ENCODE measurements at regions not wholly inside any gene's neighbourhood (a gene's known extent, or its start where the extent isn't known, plus 50 kb on each side); places are given as distances from the start of the nearest gene placed in this dataset.
"Not testable (repeated sequence)": the region's sequence is repeated elsewhere in the genome, so short reads cannot be mapped to it uniquely, and the experiment has no call there.

DNA sequence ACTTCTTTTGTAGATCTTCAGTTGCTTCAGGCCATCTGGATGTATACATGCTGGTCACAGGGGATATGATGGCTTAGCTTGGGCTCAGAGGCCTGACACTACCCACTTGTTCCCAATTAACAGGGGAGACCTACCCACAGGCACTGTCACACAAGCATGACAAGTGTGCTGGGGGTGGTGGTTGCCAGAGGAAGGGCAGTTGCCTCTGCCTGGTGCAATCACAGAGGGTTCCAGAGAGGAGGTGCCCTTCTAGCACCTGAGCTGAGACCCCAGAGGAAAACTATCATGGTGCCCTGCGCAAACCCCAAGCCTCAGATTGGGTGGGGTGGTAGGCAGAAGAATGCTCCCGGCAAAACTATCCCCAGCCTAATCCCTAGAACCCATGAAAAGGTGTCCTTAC is 65.6 kb upstream of the NANOS1 start:
- DNase-seq (ENCODE audit: low read depth in 1 of 2, low spot score in 1 of 2), result no peak
- Histone ChIP-seq H3K27me3 (ENCODE audit: insufficient read depth, poor library complexity, severe bottlenecking) (no peaks in the 10 kb centered on the region), H3K4me3 (replicated peaks; ENCODE audit: insufficient read depth, low read length) (no peak overlapping the region), H3K27ac (replicated peaks) (no peak overlapping the region)
- TF ChIP-seq POLR2AphosphoS5 (IDR thresholded peaks at IDR 0.05; ENCODE audit: low read depth), result no peak
- TF ChIP-seq, protein P1, sequence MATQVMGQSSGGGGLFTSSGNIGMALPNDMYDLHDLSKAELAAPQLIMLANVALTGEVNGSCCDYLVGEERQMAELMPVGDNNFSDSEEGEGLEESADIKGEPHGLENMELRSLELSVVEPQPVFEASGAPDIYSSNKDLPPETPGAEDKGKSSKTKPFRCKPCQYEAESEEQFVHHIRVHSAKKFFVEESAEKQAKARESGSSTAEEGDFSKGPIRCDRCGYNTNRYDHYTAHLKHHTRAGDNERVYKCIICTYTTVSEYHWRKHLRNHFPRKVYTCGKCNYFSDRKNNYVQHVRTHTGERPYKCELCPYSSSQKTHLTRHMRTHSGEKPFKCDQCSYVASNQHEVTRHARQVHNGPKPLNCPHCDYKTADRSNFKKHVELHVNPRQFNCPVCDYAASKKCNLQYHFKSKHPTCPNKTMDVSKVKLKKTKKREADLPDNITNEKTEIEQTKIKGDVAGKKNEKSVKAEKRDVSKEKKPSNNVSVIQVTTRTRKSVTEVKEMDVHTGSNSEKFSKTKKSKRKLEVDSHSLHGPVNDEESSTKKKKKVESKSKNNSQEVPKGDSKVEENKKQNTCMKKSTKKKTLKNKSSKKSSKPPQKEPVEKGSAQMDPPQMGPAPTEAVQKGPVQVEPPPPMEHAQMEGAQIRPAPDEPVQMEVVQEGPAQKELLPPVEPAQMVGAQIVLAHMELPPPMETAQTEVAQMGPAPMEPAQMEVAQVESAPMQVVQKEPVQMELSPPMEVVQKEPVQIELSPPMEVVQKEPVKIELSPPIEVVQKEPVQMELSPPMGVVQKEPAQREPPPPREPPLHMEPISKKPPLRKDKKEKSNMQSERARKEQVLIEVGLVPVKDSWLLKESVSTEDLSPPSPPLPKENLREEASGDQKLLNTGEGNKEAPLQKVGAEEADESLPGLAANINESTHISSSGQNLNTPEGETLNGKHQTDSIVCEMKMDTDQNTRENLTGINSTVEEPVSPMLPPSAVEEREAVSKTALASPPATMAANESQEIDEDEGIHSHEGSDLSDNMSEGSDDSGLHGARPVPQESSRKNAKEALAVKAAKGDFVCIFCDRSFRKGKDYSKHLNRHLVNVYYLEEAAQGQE (IDR thresholded peaks at IDR 0.05; ENCODE audit: insufficient replicate concordance, low read depth), result no peak
- TF ChIP-seq, protein P2, sequence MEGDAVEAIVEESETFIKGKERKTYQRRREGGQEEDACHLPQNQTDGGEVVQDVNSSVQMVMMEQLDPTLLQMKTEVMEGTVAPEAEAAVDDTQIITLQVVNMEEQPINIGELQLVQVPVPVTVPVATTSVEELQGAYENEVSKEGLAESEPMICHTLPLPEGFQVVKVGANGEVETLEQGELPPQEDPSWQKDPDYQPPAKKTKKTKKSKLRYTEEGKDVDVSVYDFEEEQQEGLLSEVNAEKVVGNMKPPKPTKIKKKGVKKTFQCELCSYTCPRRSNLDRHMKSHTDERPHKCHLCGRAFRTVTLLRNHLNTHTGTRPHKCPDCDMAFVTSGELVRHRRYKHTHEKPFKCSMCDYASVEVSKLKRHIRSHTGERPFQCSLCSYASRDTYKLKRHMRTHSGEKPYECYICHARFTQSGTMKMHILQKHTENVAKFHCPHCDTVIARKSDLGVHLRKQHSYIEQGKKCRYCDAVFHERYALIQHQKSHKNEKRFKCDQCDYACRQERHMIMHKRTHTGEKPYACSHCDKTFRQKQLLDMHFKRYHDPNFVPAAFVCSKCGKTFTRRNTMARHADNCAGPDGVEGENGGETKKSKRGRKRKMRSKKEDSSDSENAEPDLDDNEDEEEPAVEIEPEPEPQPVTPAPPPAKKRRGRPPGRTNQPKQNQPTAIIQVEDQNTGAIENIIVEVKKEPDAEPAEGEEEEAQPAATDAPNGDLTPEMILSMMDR (IDR thresholded peaks at IDR 0.05; ENCODE audit: insufficient read depth, low read length), result no peak
- TF ChIP-seq SPI1 (IDR thresholded peaks at IDR 0.05; ENCODE audit: borderline replicate concordance, low read depth), result no peak
- no peak for TF ChIP-seq GABPA (IDR thresholded peaks at IDR 0.05; ENCODE audit: low read depth)

DNA sequence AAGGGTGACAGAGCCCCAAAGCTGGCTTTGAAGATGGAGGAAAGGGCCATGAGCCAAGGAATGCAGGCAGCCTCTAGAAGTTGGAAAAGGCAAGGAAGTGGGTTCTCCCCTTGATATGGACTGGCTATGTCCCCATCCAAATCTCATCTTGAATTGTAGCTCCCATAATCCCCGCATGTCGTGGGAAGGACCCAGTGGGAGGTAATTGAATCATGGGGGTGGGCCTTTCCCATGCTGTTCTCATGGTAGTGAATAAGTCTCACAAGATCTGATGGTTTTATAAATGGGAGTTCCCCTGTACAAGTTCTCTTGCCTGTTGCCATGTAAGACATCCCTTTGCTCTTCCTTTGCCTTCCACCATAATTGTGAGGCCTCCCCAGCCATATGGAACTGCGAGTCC is 65.0 kb upstream of the NANOS1 start:
- not testable (repeated sequence) for DNase-seq (ENCODE audit: low read depth in 1 of 2, low spot score in 1 of 2)

DNA sequence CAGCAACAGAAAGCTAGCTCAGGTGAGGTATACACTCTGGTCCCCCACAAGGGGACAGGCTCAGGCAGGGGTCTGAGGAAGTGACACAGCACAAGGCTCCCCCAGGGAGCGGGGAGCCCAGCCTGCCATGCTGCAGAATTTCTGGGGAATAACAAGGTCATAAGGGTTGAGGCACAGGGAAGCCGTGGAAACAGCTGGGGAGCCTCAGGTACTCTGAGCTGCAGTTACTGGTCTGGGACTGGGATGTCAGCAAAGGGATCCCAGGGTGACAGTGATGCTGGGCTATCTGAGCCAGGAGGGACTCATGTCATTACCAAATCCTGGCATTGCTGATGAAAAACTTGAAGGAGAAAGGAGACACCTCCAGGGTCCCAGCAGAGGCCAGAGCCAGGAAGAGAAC is 64.4 kb upstream of the NANOS1 start:
- no peak overlapping the region for H3K4me3 ChIP-seq (replicated peaks; ENCODE audit: insufficient read depth, low read length)
- H3K27me3 ChIP-seq (ENCODE audit: insufficient read depth, poor library complexity, severe bottlenecking), result no peaks in the 10 kb centered on the region
- no peak for DNase-seq (ENCODE audit: low read depth in 1 of 2, low spot score in 1 of 2)
- TF ChIP-seq GABPA (IDR thresholded peaks at IDR 0.05; ENCODE audit: low read depth), result no peak
- no peak for TF ChIP-seq SPI1 (IDR thresholded peaks at IDR 0.05; ENCODE audit: borderline replicate concordance, low read depth)
- TF ChIP-seq POLR2AphosphoS5 (IDR thresholded peaks at IDR 0.05; ENCODE audit: low read depth), result no peak
- TF ChIP-seq, protein P1 (IDR thresholded peaks at IDR 0.05; ENCODE audit: insufficient replicate concordance, low read depth), result no peak
- TF ChIP-seq, protein P2 (IDR thresholded peaks at IDR 0.05; ENCODE audit: insufficient read depth, low read length), result no peak
- no peak overlapping the region for H3K27ac ChIP-seq (replicated peaks)

More for the DNA sequence above, 65.0 kb upstream of the NANOS1 start:
- not testable (repeated sequence) for H3K4me3 ChIP-seq (replicated peaks; ENCODE audit: insufficient read depth, low read length); H3K27me3 ChIP-seq (ENCODE audit: insufficient read depth, poor library complexity, severe bottlenecking); H3K27ac ChIP-seq (replicated peaks)

DNA sequence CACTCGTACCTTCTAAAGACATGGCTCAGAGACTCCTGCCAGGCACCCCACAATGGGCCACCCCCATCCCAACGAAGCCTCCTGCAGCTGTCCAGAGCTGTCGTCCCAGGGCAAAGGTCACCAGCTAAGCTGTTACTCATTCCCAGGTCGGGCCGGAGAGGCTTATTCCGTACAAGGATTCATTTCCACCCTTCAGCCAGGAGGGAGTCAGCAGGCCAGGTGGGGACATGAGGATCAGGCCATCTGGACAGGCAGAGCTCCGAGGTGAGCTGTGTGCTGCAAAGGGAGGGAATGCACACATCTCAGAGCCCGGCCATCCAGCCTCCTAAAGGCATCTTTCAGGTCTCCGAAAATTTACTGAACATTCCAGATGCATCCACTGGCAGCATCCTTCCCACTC is 63.9 kb upstream of the NANOS1 start:
- Histone ChIP-seq H3K4me3 (replicated peaks; ENCODE audit: insufficient read depth, low read length) (no peak overlapping the region), H3K27ac (replicated peaks) (no peak overlapping the region), H3K27me3 (ENCODE audit: insufficient read depth, poor library complexity, severe bottlenecking) (no peaks in the 10 kb centered on the region)
- TF ChIP-seq, protein P2 (IDR thresholded peaks at IDR 0.05; ENCODE audit: insufficient read depth, low read length), result no peak
- no peak for TF ChIP-seq POLR2AphosphoS5 (IDR thresholded peaks at IDR 0.05; ENCODE audit: low read depth)
- no peak for TF ChIP-seq SPI1 (IDR thresholded peaks at IDR 0.05; ENCODE audit: borderline replicate concordance, low read depth)
- TF ChIP-seq GABPA (IDR thresholded peaks at IDR 0.05; ENCODE audit: low read depth), result no peak
- TF ChIP-seq, protein P1 (IDR thresholded peaks at IDR 0.05; ENCODE audit: insufficient replicate concordance, low read depth), result no peak
- no peak for DNase-seq (ENCODE audit: low read depth in 1 of 2, low spot score in 1 of 2)
